ENCODE measurements at regions not wholly inside any gene's neighbourhood (a gene's known extent, or its start where the extent isn't known, plus 50 kb on each side); places are given as distances from the start of the nearest gene placed in this dataset.

GRCh38 chr22:34036931-34037330 is 116.7 kb upstream of the LARGE1 start:
- TF ChIP-seq CTCF (IDR thresholded peaks at IDR 0.05) (no peak), POLR2A (IDR thresholded peaks at IDR 0.05) (no peak)

All from ovary (tissue), 3 donors.